IMR-90 (cell line): ENCODE measurements at regions not wholly inside any gene's neighbourhood (a gene's known extent, or its start where the extent isn't known, plus 50 kb on each side); places are given as distances from the start of the nearest gene placed in this dataset.

Source experiments
- BHLHE40 ChIP-seq: fragments of 150-350 bp; IDR thresholded peaks from 2 replicates; pipeline ENCODE4 v1.6.1; 2016; ENCODE audit warnings: mild to moderate bottlenecking, low read depth, low read length
- CHD1 ChIP-seq: IDR thresholded peaks from 2 replicates; pipeline ENCODE4 v1.6.1; 2012; ENCODE audit warnings: low read depth, low read length, improper control_type of control experiment
- CTCF ChIP-seq: conservative IDR thresholded peaks from 2 replicates; pipeline ENCODE4 v1.5.1; 2012; ENCODE audit warnings: mild to moderate bottlenecking, low read depth, low read length, improper control_type of control experiment
- FOS ChIP-seq: fragments of 150-350 bp; IDR thresholded peaks from 2 replicates; pipeline ENCODE4 v1.6.1; 2016; ENCODE audit warnings: low read depth, low read length
- MAFK ChIP-seq: IDR thresholded peaks from 2 replicates; pipeline ENCODE4 v1.6.1; 2012; ENCODE audit warnings: low read depth, low read length, improper control_type of control experiment
- MAZ ChIP-seq: IDR thresholded peaks from 2 replicates; pipeline ENCODE4 v1.6.1; 2012; ENCODE audit warnings: low read depth, mild to moderate bottlenecking, low read length, improper control_type of control experiment, moderate library complexity, borderline replicate concordance
- MXI1 ChIP-seq: IDR thresholded peaks from 2 replicates; pipeline ENCODE4 v1.6.1; 2012; ENCODE audit warnings: low read depth, mild to moderate bottlenecking, low read length, moderate library complexity, borderline replicate concordance
- POLR2A ChIP-seq: IDR thresholded peaks from 2 replicates; pipeline ENCODE4 v1.6.1; 2012; ENCODE audit warnings: mild to moderate bottlenecking, low read depth, low read length
- RCOR1 ChIP-seq: IDR thresholded peaks from 2 replicates; pipeline ENCODE4 v1.6.1; 2012; ENCODE audit warnings: mild to moderate bottlenecking, low read length, improper control_type of control experiment; ENCODE audit not compliant: insufficient replicate concordance
- RFX5 ChIP-seq: IDR thresholded peaks from 2 replicates; pipeline ENCODE4 v1.8.0; 2012; ENCODE audit warnings: low read depth, mild to moderate bottlenecking, low read length, moderate library complexity
- SMC3 ChIP-seq: fragments of 150-350 bp; IDR thresholded peaks from 2 replicates; pipeline ENCODE4 v1.6.1; 2016; ENCODE audit warnings: low read depth, mild to moderate bottlenecking, antibody characterized with exemption, low read length, moderate library complexity

GRCh38 chr11:16440136-16440535 lies 83.8 kb upstream of the SOX6 start:
- TF ChIP-seq CTCF (no peak), POLR2A (no peak), RFX5 (no peak), MAFK (no peak), SMC3 (no peak), FOS (no peak), RCOR1 (no peak), CHD1 (no peak), MXI1 (no peak), BHLHE40 (no peak), MAZ (no peak)
